Femur (tissue), 1 donor: ENCODE measurements at regions not wholly inside any gene's neighbourhood (a gene's known extent, or its start where the extent isn't known, plus 50 kb on each side); places are given as distances from the start of the nearest gene placed in this dataset.

Experiments
- DNase-seq: peaks from one replicate; pipeline ENCODE4 v3.0.0-alpha.2; 2017

DNA sequence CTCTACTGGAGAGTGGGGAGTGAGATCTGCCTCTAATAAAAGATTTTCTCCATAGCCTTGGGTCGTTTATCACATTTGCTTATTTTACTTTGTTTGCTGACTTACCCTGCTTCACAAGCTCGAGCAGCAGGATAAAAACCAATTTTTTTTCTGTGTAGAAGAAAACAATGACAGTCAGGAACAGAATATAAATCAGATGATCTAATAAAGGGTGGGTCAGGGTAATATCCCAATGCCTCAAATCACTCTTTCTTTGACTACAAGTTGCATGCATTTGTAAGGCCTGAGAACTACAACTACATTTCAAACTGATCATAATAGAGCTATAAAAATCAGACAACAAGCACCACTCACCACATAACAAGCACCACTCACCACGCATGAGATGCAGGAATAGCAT is 174.4 kb upstream of the ADARB2 start:
- no peak for DNase-seq

DNA sequence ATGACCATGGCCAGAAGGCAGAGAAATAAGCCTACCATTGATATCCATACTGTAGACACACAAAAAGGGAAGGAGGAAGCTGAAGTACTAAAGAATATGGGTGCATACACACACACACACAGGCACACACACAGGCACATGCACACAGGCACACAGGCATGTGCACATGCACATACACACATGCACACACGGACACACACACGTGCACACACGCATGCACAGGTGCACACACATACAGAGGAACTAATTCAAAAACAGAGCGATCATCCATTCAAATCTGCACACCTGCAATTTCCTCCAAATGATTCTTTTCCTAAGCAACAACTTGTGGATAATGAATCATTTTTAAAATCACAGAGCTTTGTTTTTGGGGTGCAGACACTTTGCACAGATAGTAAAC is 166.7 kb upstream of the ADARB2 start:
- DNase-seq = no peak

DNA sequence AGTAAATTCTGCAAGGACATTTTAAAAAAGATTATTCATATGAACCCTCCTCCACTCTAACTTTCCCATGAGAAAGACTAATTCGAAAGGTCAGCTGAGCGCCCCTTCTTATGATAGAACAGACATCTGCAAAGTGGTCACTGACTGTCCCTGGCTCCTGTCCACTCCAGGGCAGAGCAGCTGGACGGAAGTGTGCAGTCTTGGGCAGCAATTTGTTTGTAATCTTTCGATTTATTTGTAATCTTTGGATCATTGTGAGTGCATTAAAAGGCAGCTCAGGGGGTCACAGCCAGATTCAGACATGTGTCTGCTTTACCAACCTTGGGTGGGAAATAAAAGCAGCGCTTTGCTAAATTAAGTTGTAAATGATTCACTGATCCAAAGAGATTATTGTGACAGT is 158.8 kb upstream of the ADARB2 start:
- DNase-seq = no peak

DNA sequence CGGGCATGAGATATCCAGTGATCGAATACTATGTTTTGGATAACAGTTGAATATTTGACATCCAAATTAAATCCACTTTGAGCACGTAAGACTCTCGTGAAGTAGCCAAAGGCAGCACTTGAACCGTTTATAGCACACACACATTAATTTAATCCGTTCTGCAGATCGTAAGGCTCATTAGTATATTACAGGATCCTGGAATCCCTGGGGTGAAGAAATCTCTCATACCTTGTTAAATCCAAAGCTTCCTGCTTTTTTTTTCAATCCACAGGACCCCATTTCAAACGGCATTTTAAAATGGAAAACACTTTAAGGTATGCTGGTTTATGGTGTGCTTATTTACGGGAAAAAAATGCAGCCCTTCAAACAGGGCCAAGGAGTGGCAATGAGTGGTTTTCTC is 158.4 kb upstream of the ADARB2 start:
- DNase-seq = no peak

GRCh38 chr10:1894912-1895311 is 157.6 kb upstream of the ADARB2 start:
- DNase-seq = no peak

DNA sequence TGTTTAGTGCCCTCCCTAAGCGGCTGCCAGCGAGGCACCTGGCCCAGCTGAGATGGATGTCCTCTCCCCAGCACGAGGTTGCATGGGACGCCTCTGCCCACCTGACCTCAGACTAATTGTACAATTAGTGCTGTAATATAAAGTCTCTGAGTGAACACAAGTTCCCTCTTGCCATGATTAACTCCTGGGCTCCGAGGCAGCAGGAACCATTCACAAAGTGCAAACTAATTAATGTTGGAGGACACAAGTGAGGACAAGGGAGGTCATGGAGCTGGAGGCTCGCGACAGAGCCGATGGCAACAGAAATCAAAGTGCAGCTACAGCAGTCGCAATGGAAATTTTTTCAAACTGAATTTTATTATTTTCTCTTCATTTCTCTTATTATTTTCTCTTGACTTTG is 156.6 kb upstream of the ADARB2 start:
- DNase-seq = no peak

DNA sequence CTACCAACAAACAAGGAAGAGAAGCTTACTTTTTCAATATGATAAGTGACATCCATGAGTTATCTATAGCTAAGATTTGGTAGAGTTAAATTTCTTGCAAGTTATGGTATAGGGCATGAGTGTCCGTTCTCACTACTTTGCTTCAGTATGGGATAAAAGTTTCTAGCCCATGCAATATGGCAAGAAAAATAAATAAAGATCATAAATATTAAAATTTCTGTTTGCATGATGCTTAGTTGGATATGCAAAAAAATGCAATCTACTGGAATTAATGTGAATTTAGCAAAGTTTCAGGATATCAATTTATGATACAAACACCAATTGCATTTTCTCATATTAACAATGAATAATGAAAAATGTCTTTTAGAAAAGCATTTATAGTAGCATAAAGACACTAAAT is 148.7 kb upstream of the ADARB2 start:
- no peak for DNase-seq

DNA sequence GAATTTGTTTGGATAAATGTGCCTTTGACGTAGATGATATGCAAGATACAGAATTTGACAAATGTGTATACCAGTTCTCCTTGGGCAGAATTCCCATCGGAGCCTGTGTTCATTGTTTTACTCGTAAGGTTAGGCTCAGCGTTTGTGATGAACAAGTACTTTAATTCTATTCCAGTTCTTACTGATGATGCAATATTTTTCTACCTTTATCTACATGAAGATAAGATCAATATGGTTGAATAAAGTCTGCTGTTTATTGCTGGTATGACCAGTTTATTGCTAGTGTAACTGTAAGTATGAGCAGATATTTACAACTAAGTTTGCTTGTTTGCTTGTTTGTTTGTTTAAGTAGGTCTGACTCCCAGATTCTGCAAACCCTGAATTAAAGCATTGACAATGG is 145.4 kb upstream of the ADARB2 start:
- DNase-seq = no peak

- no peak for DNase-seq
These were observed 144.9 kb upstream of the ADARB2 start for GRCh38 chr10:1882180-1882579.

- no peak for DNase-seq
These were observed 144.3 kb upstream of the ADARB2 start for GRCh38 chr10:1881636-1882035.

DNA sequence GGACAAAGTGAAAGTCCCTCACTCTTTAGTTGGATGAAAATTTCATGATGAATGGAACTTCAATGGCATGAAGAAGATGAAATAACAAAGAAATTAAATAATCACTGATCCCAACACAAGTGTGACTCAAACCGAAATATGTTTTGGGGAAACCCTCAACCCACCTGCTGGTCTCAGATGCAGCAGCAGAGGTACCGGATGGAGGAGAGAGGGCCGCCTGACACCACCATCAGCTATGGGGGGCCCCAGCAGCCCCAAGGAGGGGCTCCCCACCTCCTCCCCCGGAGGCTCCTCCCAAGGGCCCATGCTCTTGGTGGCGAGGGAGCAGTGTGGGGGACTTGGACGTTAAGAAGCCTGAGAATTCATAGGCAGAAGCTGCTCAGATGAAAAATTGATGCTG is 137.2 kb upstream of the ADARB2 start:
- no peak for DNase-seq

GRCh38 chr10:1873661-1874315 is 136.5 kb upstream of the ADARB2 start:
- no peak for DNase-seq

DNA sequence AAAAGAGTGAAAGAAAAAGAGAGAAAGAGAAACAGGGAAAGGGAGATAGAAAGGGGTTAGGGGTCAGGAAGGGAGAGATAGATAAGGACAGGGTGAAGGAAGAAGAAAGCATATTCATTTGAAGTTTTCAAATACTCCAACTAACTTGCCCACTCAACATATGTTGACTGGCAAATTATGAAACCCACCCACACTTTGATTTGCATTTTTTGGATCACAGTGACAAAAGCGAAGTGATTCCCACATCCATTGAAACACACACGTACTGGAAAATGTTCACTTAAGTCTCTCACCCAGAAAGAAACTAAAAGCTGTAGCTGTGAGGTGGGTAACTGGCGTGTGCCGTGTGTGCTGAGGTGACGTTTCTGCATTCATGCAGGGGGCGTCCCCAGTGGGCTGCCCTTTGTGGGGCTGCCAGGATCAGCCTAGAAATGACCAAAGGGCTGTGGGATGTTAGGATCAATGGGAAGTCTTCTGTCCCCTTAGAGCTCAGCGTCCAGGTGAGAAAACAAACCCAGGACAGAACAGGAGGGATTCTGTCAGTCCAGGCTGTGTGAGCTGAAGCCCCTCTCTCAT is 134.9 kb upstream of the ADARB2 start:
- no peak for DNase-seq

DNA sequence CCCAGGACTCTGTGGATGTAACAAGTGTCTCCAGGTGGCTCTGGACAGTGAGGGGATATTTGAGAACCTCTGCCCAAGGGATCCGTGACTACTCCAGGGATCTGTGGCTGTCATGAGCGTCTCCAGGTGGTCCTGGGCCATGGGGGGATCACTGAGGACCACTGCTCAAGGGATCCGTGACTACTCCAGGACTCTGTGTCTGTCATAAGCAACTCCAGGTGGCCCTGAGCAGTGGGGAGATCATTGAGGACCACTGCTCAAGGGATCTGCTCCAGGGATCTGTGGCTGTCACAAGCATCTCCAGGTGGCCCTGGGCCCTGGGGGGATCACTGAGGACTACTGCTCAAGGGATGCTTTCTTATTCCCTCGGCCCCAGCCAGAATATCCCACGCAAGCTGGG is 133.2 kb upstream of the ADARB2 start:
- no peak for DNase-seq

GRCh38 chr10:1869861-1870260 is 132.5 kb upstream of the ADARB2 start:
- DNase-seq = no peak

GRCh38 chr10:1860351-1860750 is 123.0 kb upstream of the ADARB2 start:
- DNase-seq = no peak

GRCh38 chr10:1858547-1858946 is 121.2 kb upstream of the ADARB2 start:
- DNase-seq = no peak

GRCh38 chr10:1858048-1858447 is 120.7 kb upstream of the ADARB2 start:
- no peak for DNase-seq

- DNase-seq = no peak
These were observed 118.6 kb upstream of the ADARB2 start for GRCh38 chr10:1855911-1856310.

DNA sequence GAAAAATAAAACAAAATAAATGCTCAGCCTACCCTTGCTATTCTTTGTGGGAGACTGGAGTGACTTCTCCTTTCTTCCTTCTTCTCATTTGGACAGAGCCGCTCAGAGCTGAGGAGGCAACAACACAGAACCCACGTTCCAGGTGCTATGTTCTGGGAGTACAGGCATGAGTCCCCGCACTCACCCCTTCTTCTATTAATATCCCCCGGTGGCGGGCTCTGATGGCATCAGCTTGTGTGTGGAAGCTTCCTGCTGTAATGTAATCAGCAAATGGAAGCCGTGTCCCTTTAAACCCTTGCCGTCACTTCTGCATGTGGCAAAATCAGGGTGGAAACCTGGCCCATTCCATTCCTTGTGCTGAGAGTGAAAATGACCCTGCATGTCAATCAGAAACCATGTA is 116.9 kb upstream of the ADARB2 start:
- DNase-seq = no peak

DNA sequence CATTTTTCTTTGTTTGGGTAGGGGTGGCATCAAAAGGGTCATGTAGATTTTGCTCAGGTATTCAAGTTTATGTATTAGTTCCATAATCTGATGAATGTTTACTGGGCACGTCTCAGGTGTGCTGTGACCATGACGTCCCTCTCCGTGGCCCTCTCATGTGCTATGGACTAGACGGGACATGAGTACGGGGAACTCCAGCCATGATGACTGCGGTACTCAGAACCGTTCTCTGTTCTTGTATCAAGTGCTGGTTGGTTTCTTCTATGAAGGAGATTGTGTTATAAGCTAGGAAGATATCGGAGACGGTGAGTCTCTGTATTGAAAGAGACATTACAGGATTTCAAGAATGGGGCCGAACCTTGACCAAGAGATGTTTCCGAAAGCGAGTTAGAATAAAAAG is 116.5 kb upstream of the ADARB2 start:
- DNase-seq = no peak

DNA sequence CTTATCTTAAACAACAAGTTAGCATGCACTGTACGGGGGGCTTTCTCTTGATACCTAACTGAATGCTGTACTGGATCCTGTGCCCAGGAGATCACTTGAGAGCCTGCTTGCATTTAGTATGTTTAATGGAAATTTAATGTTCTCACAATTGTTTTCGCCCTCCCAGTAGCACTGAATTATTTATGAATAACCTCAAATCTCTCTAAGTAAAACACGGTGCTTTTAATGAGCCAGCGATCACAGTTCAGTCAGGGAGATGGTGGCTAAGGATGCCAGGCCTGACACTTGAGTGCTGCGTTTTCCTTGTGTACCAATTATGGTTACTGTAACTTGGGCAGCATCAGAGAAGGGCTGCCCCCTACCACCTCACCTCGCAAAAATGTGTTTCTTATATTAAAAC is 115.5 kb upstream of the ADARB2 start:
- no peak for DNase-seq

GRCh38 chr10:1851762-1852161 is 114.4 kb upstream of the ADARB2 start:
- no peak for DNase-seq

GRCh38 chr10:1850971-1851527 is 113.7 kb upstream of the ADARB2 start:
- DNase-seq = no peak

DNA sequence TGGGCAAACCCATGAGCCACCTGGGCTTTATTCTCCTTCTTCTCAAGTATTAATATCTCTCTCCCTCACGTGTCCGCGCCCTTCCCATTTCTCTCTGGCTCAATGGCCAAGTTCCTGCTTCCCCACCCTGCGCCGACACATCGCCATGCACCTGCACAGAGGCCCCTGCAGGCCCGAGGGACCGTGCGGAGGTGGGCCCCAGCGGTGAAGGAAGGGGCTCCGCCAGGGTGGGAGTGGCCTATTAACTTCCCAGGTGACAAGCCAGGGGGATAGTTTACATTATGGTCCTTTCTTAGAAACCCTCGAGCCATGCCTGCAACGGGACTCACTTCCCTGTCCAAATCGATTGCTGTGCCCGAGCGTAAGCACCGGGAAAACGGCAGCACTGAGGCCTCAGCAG is 110.0 kb upstream of the ADARB2 start:
- no peak for DNase-seq
